Central memory CD8-positive, alpha-beta T cell (primary cell): ENCODE measurements at regions not wholly inside any gene's neighbourhood (a gene's known extent, or its start where the extent isn't known, plus 50 kb on each side); places are given as distances from the start of the nearest gene placed in this dataset.
"Not testable (repeated sequence)": the region's sequence is repeated elsewhere in the genome, so short reads cannot be mapped to it uniquely, and the experiment has no call there.

Experiments
- ATAC-seq: fragments of 150-1000 bp; cut with Tn5 transposase; replicated peaks from 2 replicates; pipeline ENCODE4 v1.10.0; 2022; ENCODE audit warnings: mild to moderate bottlenecking, moderate FRiP score, moderate number of reproducible peaks; ENCODE audit not compliant: poor library complexity, severe bottlenecking; ENCODE audit errors: extremely low read depth
- DNase-seq, 2 donors: peaks; one replicate each; pipeline ENCODE4 v3.0.0; 2021; ENCODE audit warnings: low spot score in 2 of 2
- H3K27ac Mint-ChIP-seq: one replicate; pipeline ENCODE4 v1.8.0; 2022; ENCODE audit warnings: low read depth, mild to moderate bottlenecking, moderate library complexity, mixed read lengths
- H3K27me3 Mint-ChIP-seq: one replicate; pipeline ENCODE4 v1.8.0; 2022; ENCODE audit warnings: mixed read lengths
- H3K36me3 Mint-ChIP-seq: one replicate; pipeline ENCODE4 v1.8.0; 2022; ENCODE audit warnings: mild to moderate bottlenecking, moderate library complexity, mixed read lengths; ENCODE audit not compliant: insufficient read depth
- H3K4me1 Mint-ChIP-seq: one replicate; pipeline ENCODE4 v1.8.0; 2022; ENCODE audit warnings: mixed read lengths
- H3K4me3 Mint-ChIP-seq: one replicate; pipeline ENCODE4 v1.8.0; 2022; ENCODE audit warnings: mild to moderate bottlenecking, moderate library complexity, mixed read lengths
- H3K9me3 Mint-ChIP-seq: one replicate; pipeline ENCODE4 v1.8.0; 2022; ENCODE audit warnings: mixed read lengths

DNA sequence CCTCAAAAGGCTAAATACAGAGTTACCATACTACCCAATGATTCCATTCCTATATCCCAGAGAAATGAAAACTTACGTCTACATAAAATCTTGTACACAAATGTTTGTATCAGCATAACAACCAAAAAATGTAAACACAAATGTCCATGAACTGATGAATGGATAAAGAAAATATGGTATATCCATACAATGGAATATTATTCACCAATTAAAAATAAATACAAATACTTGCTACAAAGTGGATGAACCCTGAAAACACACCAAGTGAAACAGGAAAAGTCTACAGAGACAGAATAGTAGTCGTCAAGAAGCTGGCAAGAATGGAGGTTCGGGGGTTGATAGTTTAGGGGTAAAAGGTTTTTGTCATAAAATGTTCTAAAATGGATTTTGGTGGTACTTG lies 54.0 kb upstream of the ANKRD28 start:
- DNase-seq (no peak), ATAC-seq (no peak)
- Mint-ChIP-seq H3K27me3 (no peaks in the 10 kb centered on the region), H3K36me3 (peaks cover 7% of the 10 kb centered on the region), H3K9me3 (no peaks in the 10 kb centered on the region), H3K4me1 (peaks cover 26% of the 10 kb centered on the region), H3K4me3 (no peak overlapping the region), H3K27ac (no peak overlapping the region)

DNA sequence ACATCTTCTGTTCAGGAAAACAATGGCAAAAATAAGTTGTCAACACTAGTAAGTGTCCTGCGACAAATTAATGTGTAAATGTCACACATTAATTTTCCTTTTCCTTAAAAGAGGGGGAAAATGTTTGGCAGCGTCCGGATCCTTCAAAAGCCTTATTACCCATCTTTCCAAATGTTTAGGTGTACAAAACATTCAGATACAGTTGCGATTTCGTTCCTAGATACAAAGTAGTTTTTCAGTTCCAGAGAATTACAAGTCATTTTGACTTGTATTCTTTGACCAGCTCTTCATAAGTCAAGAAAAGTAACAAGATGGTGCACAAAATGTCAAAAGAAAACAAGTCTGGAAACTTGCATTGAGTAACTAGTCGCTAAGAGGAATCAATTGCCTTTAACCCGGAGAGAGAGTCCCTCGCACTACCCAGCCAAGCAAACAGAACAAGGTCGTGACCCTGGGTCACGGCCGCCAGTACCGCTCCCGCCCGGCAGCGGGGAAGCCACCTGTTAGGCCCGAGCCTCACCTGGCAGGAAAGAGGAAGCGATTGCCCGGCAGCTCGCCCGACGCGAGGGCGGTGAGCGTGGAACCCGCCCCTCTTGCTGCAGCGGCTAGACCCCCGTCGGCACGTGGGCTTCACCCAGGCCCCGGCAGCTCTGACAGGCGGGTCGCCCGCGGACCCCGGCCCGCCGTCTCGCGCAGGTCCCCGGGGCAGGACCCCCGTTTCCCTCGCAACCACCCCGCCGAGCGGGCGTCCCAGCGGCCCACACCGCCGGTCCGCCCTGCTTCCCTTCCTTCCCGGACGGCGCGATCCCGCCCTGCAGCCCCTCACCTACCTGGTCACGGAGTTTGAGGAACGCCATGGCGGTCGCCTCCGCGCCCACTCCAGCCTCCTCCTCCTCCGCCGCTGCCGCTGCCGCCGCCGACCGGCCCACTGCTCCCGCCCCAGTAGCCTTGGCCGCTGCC lies 61.0 kb upstream of the ANKRD28 start:
- no peaks in the 10 kb centered on the region for H3K27me3 Mint-ChIP-seq
- ATAC-seq (peak; percentile 76), DNase-seq (peak; percentile 43)
- H3K4me1 Mint-ChIP-seq, result peaks cover 22% of the 10 kb centered on the region
- peak overlapping the region; percentile 86 for H3K27ac Mint-ChIP-seq
- no peaks in the 10 kb centered on the region for H3K9me3 Mint-ChIP-seq
- peaks cover 9% of the 10 kb centered on the region for H3K36me3 Mint-ChIP-seq
- H3K4me3 Mint-ChIP-seq, result peak overlapping the region; percentile 95

- peak; percentile 43 to 50 for DNase-seq
- Mint-ChIP-seq H3K27me3 (peaks cover 2% of the 10 kb centered on the region), H3K4me1 (peaks cover 16% of the 10 kb centered on the region), H3K27ac (peak overlapping the region; percentile 86), H3K9me3 (no peaks in the 10 kb centered on the region), H3K4me3 (peak overlapping the region; percentile 95), H3K36me3 (peaks cover 9% of the 10 kb centered on the region)
- ATAC-seq, result peak; percentile 76
Measured at GRCh38 chr3:15859507-15860013, 61.8 kb upstream of the ANKRD28 start.

DNA sequence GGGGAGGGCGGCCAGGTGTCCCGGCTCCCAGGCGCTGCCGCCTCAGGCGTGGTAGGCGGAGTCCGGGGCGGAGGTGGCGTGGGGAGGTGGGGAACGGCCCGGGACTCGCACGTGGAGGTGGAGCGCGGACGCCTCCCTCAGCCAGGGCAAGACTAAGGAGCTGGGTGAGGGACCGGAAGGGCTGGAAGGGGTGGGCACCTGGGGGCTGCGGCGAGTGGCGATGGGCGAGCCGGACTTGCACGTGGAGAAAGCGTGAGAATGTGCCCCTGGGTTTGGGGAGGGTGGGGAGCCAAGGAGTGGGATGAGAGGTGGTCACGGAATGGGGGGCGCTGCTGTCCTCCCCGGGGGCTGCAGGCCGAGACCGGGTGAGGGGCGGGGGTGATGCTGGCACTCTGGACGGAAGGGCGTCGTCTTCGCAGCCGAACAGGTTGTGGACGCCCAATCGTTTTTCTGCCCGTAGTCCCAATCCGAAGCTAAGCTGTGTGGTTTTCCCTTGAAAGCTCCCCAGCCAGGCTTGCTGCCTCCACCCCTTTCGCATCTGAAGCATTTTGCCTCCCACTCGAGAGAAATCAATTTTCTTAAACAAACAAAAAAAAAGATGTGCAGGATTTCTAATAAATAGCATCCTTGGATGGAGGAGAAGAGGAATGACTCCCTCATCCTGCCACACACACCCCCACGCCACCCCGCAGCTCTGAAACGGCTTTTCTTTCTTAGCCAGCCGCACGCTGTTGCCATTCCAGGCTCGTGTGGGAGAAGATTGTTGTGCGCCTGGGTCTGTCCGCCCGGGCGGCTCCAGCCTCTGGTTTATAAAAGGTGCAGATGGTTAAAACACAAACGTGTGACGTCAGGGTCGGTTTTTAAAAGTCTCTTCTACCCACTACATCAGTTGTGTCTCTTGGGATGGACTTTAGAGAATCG lies 62.5 kb upstream of the ANKRD28 start:
- DNase-seq (no peak), ATAC-seq (peak; percentile 56)
- Mint-ChIP-seq H3K27me3 (peaks cover 9% of the 10 kb centered on the region), H3K27ac (peak overlapping the region; percentile 86), H3K36me3 (peaks cover 8% of the 10 kb centered on the region), H3K9me3 (no peaks in the 10 kb centered on the region), H3K4me1 (peaks cover 13% of the 10 kb centered on the region), H3K4me3 (peak overlapping the region; percentile 95)

DNA sequence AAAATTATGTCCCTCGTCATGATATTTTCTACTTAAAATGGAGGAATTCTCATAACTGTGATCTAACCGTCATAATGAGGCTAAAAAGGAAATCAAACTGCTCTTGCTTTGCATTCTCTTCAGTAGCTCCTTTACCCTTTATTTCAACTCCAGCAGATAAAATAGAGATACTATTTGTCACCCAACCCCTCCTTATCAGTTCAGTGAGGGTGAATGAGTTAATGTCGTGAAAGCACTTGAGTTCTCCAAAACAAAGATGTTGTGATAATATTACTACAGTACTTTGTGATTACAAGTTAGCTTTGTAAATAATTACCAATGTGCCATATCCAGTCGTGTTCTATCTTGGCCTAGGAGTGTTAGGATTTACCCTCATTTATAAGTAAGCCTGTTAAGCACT lies 63.4 kb upstream of the ANKRD28 start:
- DNase-seq (no peak), ATAC-seq (no peak)
- Mint-ChIP-seq H3K36me3 (peaks cover 7% of the 10 kb centered on the region), H3K4me3 (peak overlapping the region; percentile 95), H3K27me3 (peaks cover 10% of the 10 kb centered on the region), H3K4me1 (peaks cover 10% of the 10 kb centered on the region), H3K9me3 (no peaks in the 10 kb centered on the region), H3K27ac (no peak overlapping the region)

GRCh38 chr3:15872807-15873206 lies 75.0 kb upstream of the ANKRD28 start:
- Mint-ChIP-seq H3K27me3 (no peaks in the 10 kb centered on the region), H3K4me1 (no peaks in the 10 kb centered on the region), H3K36me3 (no peaks in the 10 kb centered on the region), H3K9me3 (no peaks in the 10 kb centered on the region), H3K4me3 (no peak overlapping the region), H3K27ac (no peak overlapping the region)
- DNase-seq, result no peak
- ATAC-seq, result no peak

DNA sequence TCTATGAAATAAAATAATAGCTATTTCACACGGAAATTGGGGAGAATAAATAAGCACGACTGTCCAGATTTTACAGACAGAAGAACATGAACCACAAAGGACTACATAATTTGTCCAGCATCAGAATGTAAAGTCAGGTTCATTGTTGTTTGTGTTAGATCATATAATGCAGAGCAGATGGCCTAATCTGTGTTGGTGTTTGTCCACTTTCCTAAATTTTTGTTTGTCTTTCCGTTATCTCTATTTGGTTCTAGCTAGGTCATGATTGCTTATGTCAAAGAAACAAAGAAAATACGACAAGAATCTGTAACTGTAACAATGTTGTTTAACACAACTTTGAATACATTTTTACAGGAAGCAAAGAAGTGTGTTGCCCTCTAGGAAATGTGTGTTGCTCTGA lies 75.6 kb upstream of the ANKRD28 start:
- no peaks in the 10 kb centered on the region for H3K4me1 Mint-ChIP-seq
- no peaks in the 10 kb centered on the region for H3K36me3 Mint-ChIP-seq
- H3K9me3 Mint-ChIP-seq, result no peaks in the 10 kb centered on the region
- no peaks in the 10 kb centered on the region for H3K27me3 Mint-ChIP-seq
- no peak overlapping the region for H3K27ac Mint-ChIP-seq
- H3K4me3 Mint-ChIP-seq, result no peak overlapping the region
- ATAC-seq (no peak), DNase-seq (no peak)

DNA sequence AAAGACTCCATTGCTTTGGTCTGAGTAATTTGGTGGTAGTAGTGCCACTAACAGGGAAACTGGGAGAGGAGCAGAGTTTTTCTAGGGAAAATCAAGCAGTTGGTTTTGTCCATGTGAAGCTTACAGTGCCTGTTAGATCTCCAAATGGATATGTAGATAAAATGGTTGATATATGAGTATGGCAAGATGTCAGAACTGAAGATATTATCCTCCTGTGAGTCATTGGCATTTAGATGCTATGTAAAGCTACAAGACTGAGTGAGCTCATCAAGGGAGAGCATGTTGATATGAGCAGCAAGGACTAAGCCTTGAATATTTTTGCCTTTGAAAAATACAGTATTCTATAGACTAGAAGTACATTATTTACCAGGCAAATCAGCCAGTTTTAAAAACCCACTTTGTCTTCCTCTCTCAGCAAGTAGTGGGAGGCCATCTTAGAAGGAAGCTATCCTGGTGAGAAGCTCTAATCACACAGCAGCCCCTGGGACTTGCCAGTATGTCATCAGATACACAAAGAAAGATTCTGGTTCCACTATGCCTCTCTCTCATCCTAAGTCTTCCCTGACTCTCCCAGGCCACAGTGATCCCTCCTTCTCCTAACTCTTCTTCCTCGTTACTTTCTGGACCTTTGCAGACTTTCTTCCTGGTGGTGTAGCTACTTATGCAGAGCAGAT lies 77.4 kb upstream of the ANKRD28 start:
- no peaks in the 10 kb centered on the region for H3K36me3 Mint-ChIP-seq
- ATAC-seq (no peak), DNase-seq (no peak)
- no peaks in the 10 kb centered on the region for H3K4me1 Mint-ChIP-seq
- H3K4me3 Mint-ChIP-seq, result no peak overlapping the region
- no peaks in the 10 kb centered on the region for H3K27me3 Mint-ChIP-seq
- no peaks in the 10 kb centered on the region for H3K9me3 Mint-ChIP-seq
- no peak overlapping the region for H3K27ac Mint-ChIP-seq

- Mint-ChIP-seq H3K4me3 (no peak overlapping the region), H3K9me3 (no peaks in the 10 kb centered on the region), H3K27ac (no peak overlapping the region), H3K36me3 (no peaks in the 10 kb centered on the region), H3K27me3 (peaks cover 2% of the 10 kb centered on the region), H3K4me1 (no peaks in the 10 kb centered on the region)
- no peak for ATAC-seq
- no peak for DNase-seq
Measured at GRCh38 chr3:15876669-15877068, 78.9 kb upstream of the ANKRD28 start.

DNA sequence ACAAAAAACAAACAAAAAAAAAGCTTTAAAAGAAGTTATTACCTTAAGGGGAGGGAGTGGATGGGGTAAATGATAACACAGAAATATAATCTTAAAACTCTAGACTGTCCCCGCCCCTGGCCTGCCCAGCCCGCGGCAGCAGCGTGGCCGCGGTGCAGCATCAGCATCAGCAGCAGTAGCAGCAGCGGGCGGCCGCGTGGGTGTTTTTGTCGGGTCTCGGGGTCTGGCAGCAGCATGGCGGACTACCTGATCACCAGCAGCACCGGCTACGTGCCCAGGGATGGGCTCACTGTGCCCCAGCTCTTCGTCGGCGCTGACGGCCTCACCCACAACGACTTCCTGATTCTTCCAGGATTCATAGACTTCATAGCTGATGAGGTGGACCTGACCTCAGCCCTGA lies 80.0 kb upstream of the ANKRD28 start:
- peaks cover 9% of the 10 kb centered on the region for H3K27me3 Mint-ChIP-seq
- no peaks in the 10 kb centered on the region for H3K9me3 Mint-ChIP-seq
- no peaks in the 10 kb centered on the region for H3K4me1 Mint-ChIP-seq
- H3K4me3 Mint-ChIP-seq, result no peak overlapping the region
- ATAC-seq, result no peak
- H3K36me3 Mint-ChIP-seq, result no peaks in the 10 kb centered on the region
- DNase-seq, result no peak
- no peak overlapping the region for H3K27ac Mint-ChIP-seq

DNA sequence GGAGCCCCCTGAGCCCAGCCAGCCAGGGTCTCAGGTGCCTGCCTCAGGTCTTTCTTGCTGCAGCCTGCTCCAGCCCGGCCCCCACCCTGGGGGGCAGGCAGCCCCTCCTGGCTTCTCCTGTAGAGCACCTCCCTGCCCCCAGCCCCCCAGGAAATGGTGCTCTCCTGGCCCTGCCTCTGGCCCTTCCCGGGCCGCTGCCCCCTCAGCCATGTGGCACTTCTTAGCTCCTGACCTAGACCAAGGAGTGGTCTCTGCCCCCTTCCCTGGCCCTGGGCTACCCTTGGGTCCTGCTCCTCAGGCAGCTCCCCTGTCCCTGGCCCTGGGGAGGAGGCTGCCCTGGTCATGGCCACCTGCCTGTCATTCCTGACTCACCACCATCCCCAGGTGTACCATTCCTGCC lies 82.0 kb upstream of the ANKRD28 start:
- H3K36me3 Mint-ChIP-seq, ATAC-seq, H3K4me3 Mint-ChIP-seq, H3K9me3 Mint-ChIP-seq, H3K27ac Mint-ChIP-seq, DNase-seq, H3K27me3 Mint-ChIP-seq, H3K4me1 Mint-ChIP-seq: not testable (repeated sequence)

- Mint-ChIP-seq H3K27ac (no peak overlapping the region), H3K4me3 (no peak overlapping the region), H3K27me3 (peaks cover 17% of the 10 kb centered on the region), H3K36me3 (no peaks in the 10 kb centered on the region), H3K9me3 (peaks cover 6% of the 10 kb centered on the region), H3K4me1 (no peaks in the 10 kb centered on the region)
- DNase-seq (no peak), ATAC-seq (no peak)
Measured at GRCh38 chr3:15882577-15882976, 84.8 kb upstream of the ANKRD28 start.
